ENCODE measurements at regions not wholly inside any gene's neighbourhood (a gene's known extent, or its start where the extent isn't known, plus 50 kb on each side); places are given as distances from the start of the nearest gene placed in this dataset.

DNA sequence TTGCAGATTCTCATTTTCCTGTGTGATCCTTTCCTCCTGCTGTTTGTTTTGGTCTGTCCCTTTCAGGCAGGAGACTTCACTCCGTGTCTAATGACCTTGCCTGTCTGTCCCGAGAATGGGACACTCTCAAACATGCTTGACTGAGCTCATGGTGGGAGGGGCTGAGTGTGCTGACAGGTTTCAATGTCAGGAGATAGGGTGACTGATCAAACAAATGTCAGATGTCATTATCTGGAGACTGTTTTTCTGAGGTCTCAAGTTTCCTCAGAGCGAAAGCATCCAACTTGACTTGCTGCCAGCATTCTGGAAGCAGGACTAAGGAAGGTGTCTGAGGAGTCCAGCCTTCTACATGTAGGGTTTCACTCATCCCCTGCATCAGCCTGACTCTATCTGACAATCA is 228.8 kb upstream of the KIAA1217 start:
- Histone ChIP-seq H3K27me3 (ENCODE audit: insufficient read depth, low read length) (peaks cover 5% of the 10 kb centered on the region; the same call in 1 of the 2 replicates), H3K9ac (ENCODE audit: low read length) (no peak overlapping the region), H3K9me2 (ENCODE audit: insufficient read depth) (no peaks in the 10 kb centered on the region), H3K36me3 (ENCODE audit: control insufficient read depth in 1 of 2, insufficient read depth in 2 of 2, low read length in 2 of 2) (no peaks in the 10 kb centered on the region), H3K4me2 (ENCODE audit: low read length) (no peak overlapping the region), H3K4me1 (ENCODE audit: control insufficient read depth in 1 of 2, insufficient read depth in 2 of 2, low read length in 2 of 2) (no peaks in the 10 kb centered on the region), H2AFZ (ENCODE audit: low read depth, low read length, poor library complexity, severe bottlenecking) (no peak overlapping the region), H3K4me3 (replicated peaks in 1 of 2; ENCODE audit: low read depth in 1 of 2, low read length in 2 of 2) (no peak overlapping the region), H3K27ac (ENCODE audit: low read depth, low read length) (no peak overlapping the region), H3K9me3 (ENCODE audit: control insufficient read depth in 1 of 2, insufficient read depth in 1 of 2, low read depth in 1 of 2, low read length in 2 of 2) (no peaks in the 10 kb centered on the region), H3K79me2 (ENCODE audit: insufficient read depth, low read length) (no peaks in the 10 kb centered on the region), H4K20me1 (ENCODE audit: insufficient read depth) (no peaks in the 10 kb centered on the region)
- intact Hi-C loops (cut with micrococcal nuclease): no loop called here
- ChIA-PET RAD21 (ENCODE audit: low non-redundant PET in 1 of 2, low total read pairs in 2 of 2, uncharacterized antibody in 2 of 2, unreplicated experiment in 2 of 2) (no interaction called here), CTCF (no interaction called here), POLR2A (no interaction called here)
- ATAC-seq (no peak), DNase-seq (ENCODE audit: low read depth, low spot score) (no peak)
- TF ChIP-seq JUND (IDR thresholded peaks at IDR 0.05) (no peak), EZH2phosphoT487 (IDR thresholded peaks at IDR 0.05; ENCODE audit: borderline replicate concordance) (no peak), ZFX (IDR thresholded peaks at IDR 0.05) (no peak), RAD21 (IDR thresholded peaks at IDR 0.05; ENCODE audit: low read depth) (no peak), FOSL1 (IDR thresholded peaks at IDR 0.05; ENCODE audit: low read depth) (no peak), POLR2AphosphoS5 (IDR thresholded peaks at IDR 0.05; ENCODE audit: low read depth, low read length) (no peak), YY1 (IDR thresholded peaks at IDR 0.05; ENCODE audit: extremely low read depth, insufficient replicate concordance, low read depth, low read length) (no peak), SIN3A (IDR thresholded peaks at IDR 0.05; ENCODE audit: low read depth) (no peak), SP1 (IDR thresholded peaks at IDR 0.05; ENCODE audit: low read depth) (no peak), TCF7L2 (IDR thresholded peaks at IDR 0.05; ENCODE audit: borderline replicate concordance, extremely low read depth, insufficient read depth, insufficient read length) (no peak), CBX3 (IDR thresholded peaks at IDR 0.05; ENCODE audit: low read depth) (no peak), POLR2A (IDR thresholded peaks at IDR 0.05; ENCODE audit: borderline replicate concordance, extremely low read depth, insufficient read depth, insufficient read length) (no peak), CEBPB (IDR thresholded peaks at IDR 0.05; ENCODE audit: low read depth) (no peak), ZNF274 (IDR thresholded peaks at IDR 0.05; ENCODE audit: low read depth, low read length) (no peak), EZH2 (IDR thresholded peaks at IDR 0.05) (no peak)
- TF ChIP-seq, protein P1, sequence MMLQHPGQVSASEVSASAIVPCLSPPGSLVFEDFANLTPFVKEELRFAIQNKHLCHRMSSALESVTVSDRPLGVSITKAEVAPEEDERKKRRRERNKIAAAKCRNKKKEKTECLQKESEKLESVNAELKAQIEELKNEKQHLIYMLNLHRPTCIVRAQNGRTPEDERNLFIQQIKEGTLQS (IDR thresholded peaks at IDR 0.05): no peak
- TF ChIP-seq, protein P2, sequence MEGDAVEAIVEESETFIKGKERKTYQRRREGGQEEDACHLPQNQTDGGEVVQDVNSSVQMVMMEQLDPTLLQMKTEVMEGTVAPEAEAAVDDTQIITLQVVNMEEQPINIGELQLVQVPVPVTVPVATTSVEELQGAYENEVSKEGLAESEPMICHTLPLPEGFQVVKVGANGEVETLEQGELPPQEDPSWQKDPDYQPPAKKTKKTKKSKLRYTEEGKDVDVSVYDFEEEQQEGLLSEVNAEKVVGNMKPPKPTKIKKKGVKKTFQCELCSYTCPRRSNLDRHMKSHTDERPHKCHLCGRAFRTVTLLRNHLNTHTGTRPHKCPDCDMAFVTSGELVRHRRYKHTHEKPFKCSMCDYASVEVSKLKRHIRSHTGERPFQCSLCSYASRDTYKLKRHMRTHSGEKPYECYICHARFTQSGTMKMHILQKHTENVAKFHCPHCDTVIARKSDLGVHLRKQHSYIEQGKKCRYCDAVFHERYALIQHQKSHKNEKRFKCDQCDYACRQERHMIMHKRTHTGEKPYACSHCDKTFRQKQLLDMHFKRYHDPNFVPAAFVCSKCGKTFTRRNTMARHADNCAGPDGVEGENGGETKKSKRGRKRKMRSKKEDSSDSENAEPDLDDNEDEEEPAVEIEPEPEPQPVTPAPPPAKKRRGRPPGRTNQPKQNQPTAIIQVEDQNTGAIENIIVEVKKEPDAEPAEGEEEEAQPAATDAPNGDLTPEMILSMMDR (IDR thresholded peaks at IDR 0.05 in 2 of 3, conservative IDR thresholded peaks at IDR 0.05 in 1 of 3; ENCODE audit: borderline replicate concordance in 1 of 3, insufficient read depth in 1 of 3, low read depth in 2 of 3, low read length in 2 of 3): no peak
- TF ChIP-seq, protein P3, sequence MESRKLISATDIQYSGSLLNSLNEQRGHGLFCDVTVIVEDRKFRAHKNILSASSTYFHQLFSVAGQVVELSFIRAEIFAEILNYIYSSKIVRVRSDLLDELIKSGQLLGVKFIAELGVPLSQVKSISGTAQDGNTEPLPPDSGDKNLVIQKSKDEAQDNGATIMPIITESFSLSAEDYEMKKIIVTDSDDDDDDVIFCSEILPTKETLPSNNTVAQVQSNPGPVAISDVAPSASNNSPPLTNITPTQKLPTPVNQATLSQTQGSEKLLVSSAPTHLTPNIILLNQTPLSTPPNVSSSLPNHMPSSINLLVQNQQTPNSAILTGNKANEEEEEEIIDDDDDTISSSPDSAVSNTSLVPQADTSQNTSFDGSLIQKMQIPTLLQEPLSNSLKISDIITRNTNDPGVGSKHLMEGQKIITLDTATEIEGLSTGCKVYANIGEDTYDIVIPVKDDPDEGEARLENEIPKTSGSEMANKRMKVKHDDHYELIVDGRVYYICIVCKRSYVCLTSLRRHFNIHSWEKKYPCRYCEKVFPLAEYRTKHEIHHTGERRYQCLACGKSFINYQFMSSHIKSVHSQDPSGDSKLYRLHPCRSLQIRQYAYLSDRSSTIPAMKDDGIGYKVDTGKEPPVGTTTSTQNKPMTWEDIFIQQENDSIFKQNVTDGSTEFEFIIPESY (IDR thresholded peaks at IDR 0.05; ENCODE audit: extremely low read depth, insufficient replicate concordance, low read length): no peak
- TF ChIP-seq, protein P4, sequence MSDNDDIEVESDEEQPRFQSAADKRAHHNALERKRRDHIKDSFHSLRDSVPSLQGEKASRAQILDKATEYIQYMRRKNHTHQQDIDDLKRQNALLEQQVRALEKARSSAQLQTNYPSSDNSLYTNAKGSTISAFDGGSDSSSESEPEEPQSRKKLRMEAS (IDR thresholded peaks at IDR 0.05): no peak
- TF ChIP-seq, protein P5, sequence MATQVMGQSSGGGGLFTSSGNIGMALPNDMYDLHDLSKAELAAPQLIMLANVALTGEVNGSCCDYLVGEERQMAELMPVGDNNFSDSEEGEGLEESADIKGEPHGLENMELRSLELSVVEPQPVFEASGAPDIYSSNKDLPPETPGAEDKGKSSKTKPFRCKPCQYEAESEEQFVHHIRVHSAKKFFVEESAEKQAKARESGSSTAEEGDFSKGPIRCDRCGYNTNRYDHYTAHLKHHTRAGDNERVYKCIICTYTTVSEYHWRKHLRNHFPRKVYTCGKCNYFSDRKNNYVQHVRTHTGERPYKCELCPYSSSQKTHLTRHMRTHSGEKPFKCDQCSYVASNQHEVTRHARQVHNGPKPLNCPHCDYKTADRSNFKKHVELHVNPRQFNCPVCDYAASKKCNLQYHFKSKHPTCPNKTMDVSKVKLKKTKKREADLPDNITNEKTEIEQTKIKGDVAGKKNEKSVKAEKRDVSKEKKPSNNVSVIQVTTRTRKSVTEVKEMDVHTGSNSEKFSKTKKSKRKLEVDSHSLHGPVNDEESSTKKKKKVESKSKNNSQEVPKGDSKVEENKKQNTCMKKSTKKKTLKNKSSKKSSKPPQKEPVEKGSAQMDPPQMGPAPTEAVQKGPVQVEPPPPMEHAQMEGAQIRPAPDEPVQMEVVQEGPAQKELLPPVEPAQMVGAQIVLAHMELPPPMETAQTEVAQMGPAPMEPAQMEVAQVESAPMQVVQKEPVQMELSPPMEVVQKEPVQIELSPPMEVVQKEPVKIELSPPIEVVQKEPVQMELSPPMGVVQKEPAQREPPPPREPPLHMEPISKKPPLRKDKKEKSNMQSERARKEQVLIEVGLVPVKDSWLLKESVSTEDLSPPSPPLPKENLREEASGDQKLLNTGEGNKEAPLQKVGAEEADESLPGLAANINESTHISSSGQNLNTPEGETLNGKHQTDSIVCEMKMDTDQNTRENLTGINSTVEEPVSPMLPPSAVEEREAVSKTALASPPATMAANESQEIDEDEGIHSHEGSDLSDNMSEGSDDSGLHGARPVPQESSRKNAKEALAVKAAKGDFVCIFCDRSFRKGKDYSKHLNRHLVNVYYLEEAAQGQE (IDR thresholded peaks at IDR 0.05; ENCODE audit: low read depth): no peak
- BruUV-seq (replicated peaks): no TSS peak
